Thymus (tissue), 11 donors: ENCODE measurements at regions not wholly inside any gene's neighbourhood (a gene's known extent, or its start where the extent isn't known, plus 50 kb on each side); places are given as distances from the start of the nearest gene placed in this dataset.

Experiments
- DNase-seq, 9 donors: peaks; one replicate each; pipeline ENCODE4 v3.0.0-alpha.2; 2013; ENCODE audit warnings: low spot score in 9 of 9, low read depth in 6 of 9, missing footprints in 1 of 9
- H3K27ac ChIP-seq, 2 donors: one replicate each; pipeline ENCODE4 v1.5.1; 2013; ENCODE audit warnings: control low read depth in 1 of 2, low read depth in 1 of 2, low read length in 1 of 2, mild to moderate bottlenecking in 1 of 2, moderate library complexity in 1 of 2
- H3K27me3 ChIP-seq, 2 donors: one replicate each; pipeline ENCODE4 v1.5.1; 2013; ENCODE audit warnings: low read length in 1 of 2; ENCODE audit not compliant: control insufficient read depth in 2 of 2, insufficient read depth in 1 of 2
- H3K36me3 ChIP-seq, 2 donors: one replicate each; pipeline ENCODE4 v1.5.1; 2013; ENCODE audit warnings: low read length in 1 of 2, mild to moderate bottlenecking in 1 of 2, moderate library complexity in 1 of 2; ENCODE audit not compliant: control insufficient read depth in 2 of 2, insufficient read depth in 2 of 2
- H3K4me1 ChIP-seq, 2 donors: one replicate each; pipeline ENCODE4 v1.5.1; 2013; ENCODE audit warnings: low read length in 2 of 2; ENCODE audit not compliant: control insufficient read depth in 2 of 2, insufficient read depth in 2 of 2
- H3K4me3 ChIP-seq, 2 donors: one replicate each; pipeline ENCODE4 v1.5.1; 2013; ENCODE audit warnings: low read length in 2 of 2, control low read depth in 1 of 2, mild to moderate bottlenecking in 1 of 2
- H3K9me3 ChIP-seq, 2 donors: one replicate each; pipeline ENCODE4 v1.5.1; 2013; ENCODE audit warnings: low read length in 1 of 2, mild to moderate bottlenecking in 1 of 2; ENCODE audit not compliant: control insufficient read depth in 2 of 2, insufficient read depth in 1 of 2
- WGBS: extraction: QIAGEN DNeasy Blood & Tissue Kit; methylation state at CpG from one replicate; pipeline ENCODE4 v1.1.7; 2013; 5-methylcytosine and 5-hydroxymethylcytosine counted together
- donor health status: healthy.

GRCh38 chr1:232329103-232329813 lies 300.7 kb downstream of the SIPA1L2 start:
- Histone ChIP-seq H3K4me1 (no peaks in the 10 kb centered on the region), H3K27me3 (peaks cover 0 to 20% of the 10 kb centered on the region in 2 donors), H3K4me3 (no peak overlapping the region), H3K36me3 (no peaks in the 10 kb centered on the region), H3K27ac (no peak overlapping the region), H3K9me3 (peaks cover 0 to 7% of the 10 kb centered on the region in 2 donors)
- DNase-seq = no peak
- WGBS = 94% methylated on average over 10 of the region's 10 CpGs

DNA sequence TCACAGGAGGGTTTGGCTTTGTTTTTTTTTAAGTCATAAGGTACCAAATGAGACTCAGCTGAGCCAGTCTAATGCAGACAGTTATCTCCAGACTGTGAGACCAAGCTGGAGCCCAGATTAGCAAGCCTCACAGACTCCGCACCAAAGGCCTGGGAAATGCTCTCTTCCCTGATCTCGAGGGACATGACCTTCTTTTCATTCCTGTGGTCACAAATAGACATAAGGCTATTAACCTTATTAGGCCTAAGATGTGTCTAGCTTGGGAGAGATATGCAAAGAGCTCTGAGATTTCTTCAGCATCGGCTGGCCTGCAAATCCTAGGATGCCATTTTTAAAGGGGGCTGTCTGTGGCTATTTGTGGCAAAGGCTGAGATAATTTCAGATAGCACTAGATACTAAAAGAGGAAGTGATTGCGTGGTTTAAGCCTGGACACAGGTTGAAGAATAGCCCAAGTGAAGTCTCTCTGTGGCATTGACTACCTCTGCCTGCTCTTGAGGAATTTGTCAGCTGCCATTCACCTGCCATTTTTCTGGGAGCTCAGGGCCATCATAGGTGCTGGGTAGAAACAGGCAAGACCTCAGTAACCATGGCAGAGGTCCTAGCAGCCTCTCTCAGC lies 301.3 kb downstream of the SIPA1L2 start:
- WGBS = 76% methylated on average over 4 of the region's 4 CpGs
- Histone ChIP-seq H3K36me3 (no peaks in the 10 kb centered on the region), H3K27ac (no peak overlapping the region), H3K4me1 (no peaks in the 10 kb centered on the region), H3K4me3 (no peak overlapping the region), H3K9me3 (peaks cover 0 to 6% of the 10 kb centered on the region in 2 donors), H3K27me3 (peaks cover 0 to 16% of the 10 kb centered on the region in 2 donors)
- DNase-seq = no peak

DNA sequence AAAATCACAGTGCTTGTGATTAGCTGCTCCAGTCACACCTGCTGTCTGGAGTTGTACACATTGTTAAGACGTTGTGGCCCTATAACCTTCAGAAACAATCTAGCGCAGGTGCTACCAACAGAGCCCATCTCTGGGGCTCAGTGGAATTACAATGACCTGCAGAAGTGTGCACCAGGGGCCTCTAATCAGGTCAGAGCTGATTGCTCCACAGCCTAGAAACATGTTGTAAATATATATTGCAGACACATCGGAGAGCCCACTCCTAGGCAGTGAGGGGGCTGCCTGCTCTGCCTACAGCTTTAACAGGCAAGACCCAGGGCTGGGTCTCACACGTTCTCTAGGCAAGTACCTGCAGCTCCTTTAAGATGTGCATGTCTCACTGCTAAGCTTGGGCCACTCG lies 302.0 kb downstream of the SIPA1L2 start:
- Histone ChIP-seq H3K4me1 (no peaks in the 10 kb centered on the region), H3K9me3 (peaks cover 0 to 3% of the 10 kb centered on the region in 2 donors), H3K36me3 (no peaks in the 10 kb centered on the region), H3K27ac (no peak overlapping the region), H3K27me3 (peaks cover 0 to 10% of the 10 kb centered on the region in 2 donors), H3K4me3 (no peak overlapping the region)
- DNase-seq = no peak
- 94% methylated on average over 5 of the region's 5 CpGs for WGBS

- Histone ChIP-seq H3K27ac (no peak overlapping the region), H3K27me3 (peaks cover 0 to 10% of the 10 kb centered on the region in 2 donors), H3K4me3 (no peak overlapping the region), H3K9me3 (peaks cover 0 to 3% of the 10 kb centered on the region in 2 donors), H3K4me1 (no peaks in the 10 kb centered on the region), H3K36me3 (no peaks in the 10 kb centered on the region)
- no peak for DNase-seq
Observed at GRCh38 chr1:232327269-232327668, 302.7 kb downstream of the SIPA1L2 start.

DNA sequence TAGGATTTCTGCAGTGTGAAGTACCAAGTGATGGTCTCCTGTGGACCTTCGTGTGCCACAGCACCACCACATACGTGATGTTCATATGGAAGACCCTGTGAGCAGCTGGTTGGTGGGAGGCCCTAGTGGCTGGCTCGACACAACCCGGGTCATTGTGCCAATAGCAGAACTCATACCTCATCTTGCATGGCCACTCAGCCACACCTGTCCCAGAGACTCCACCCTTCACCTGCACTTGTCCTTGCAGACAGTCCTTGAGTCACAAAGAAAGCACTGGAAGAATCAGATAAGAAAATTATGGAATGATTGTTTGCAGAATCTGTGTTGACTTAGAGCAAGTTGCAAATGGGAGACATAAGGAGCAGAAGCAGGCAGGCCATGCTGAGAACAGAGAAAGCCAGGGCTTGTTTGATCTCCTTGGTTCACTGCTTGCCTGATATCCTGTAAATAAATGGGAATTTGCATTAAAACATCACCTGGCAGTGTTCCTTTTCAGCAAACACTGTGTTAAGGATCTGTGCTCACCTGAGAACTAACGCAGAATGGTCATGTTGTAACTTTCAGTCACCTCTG lies 307.7 kb downstream of the SIPA1L2 start:
- Histone ChIP-seq H3K36me3 (no peaks in the 10 kb centered on the region), H3K9me3 (no peaks in the 10 kb centered on the region), H3K4me1 (no peaks in the 10 kb centered on the region), H3K27ac (no peak overlapping the region), H3K27me3 (no peaks in the 10 kb centered on the region), H3K4me3 (no peak overlapping the region)
- WGBS = 95% methylated on average over 5 of the region's 5 CpGs
- DNase-seq = no peak

DNA sequence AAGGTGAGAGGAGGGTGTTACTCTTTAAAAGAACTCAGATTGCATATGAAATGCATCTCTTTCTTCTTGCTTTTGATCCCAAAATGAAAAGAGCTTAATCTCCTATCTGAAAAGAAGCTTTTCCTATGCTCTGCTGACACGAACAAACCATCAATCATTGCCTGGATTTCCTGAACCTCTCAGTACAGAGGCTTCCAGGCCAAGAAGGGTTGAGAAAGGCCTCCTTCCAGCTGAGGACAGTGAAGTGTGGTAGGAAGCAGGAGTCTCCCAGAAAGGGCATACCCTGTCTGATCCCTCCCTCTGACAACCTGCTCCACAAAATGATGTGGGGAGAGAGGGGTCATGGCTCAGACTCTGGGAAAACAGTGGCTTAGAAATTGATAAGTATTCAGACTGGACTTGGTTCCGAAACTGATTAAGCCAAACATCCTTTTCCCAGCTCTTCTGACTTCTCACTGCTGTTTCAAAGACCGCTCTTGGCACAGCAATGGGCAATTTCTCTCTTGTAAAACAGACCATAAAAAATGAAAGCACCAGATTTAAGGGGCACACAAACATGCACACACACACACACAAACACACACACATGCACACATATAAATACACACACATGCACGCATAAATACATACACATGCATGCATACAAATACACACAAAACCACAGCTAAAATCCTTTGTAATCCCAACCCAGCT lies 310.3 kb downstream of the SIPA1L2 start:
- no peak for DNase-seq
- Histone ChIP-seq H3K27ac (no peak overlapping the region), H3K27me3 (no peaks in the 10 kb centered on the region), H3K4me1 (no peaks in the 10 kb centered on the region), H3K4me3 (no peak overlapping the region), H3K36me3 (no peaks in the 10 kb centered on the region), H3K9me3 (no peaks in the 10 kb centered on the region)
- 47% methylated on average over 4 of the region's 4 CpGs for WGBS

- Histone ChIP-seq H3K4me1 (no peaks in the 10 kb centered on the region), H3K27ac (no peak overlapping the region), H3K9me3 (no peaks in the 10 kb centered on the region), H3K27me3 (no peaks in the 10 kb centered on the region), H3K4me3 (no peak overlapping the region), H3K36me3 (no peaks in the 10 kb centered on the region)
- DNase-seq = peak in 1 of 9 donors; percentile 22
- 87% methylated on average over 10 of the region's 10 CpGs for WGBS
Observed at GRCh38 chr1:232319072-232319471, 310.9 kb downstream of the SIPA1L2 start.

DNA sequence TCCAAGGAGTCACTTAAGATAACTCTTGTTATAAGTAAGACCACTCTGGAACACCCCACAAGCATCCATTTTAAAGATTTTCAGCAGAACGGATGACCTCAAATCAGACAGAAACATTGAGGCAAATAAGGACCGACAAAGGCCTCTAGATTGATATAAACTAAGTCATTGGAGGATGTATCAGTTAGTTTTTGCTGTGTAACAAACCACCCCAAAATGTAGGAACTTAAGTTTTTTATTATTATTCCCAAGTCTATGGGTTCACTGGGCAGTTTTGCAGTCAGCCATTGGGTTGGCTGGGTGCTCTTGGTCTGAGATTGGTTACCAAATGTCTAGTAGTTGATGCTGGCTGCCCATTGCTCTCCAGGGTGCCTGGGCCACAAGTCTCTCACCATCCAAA lies 311.8 kb downstream of the SIPA1L2 start:
- no peaks in the 10 kb centered on the region for H3K9me3 ChIP-seq
- H3K4me1 ChIP-seq = no peaks in the 10 kb centered on the region
- no peaks in the 10 kb centered on the region for H3K36me3 ChIP-seq
- no peak overlapping the region for H3K27ac ChIP-seq
- 96% methylated on average over 2 of the region's 2 CpGs for WGBS
- no peak overlapping the region for H3K4me3 ChIP-seq
- no peaks in the 10 kb centered on the region for H3K27me3 ChIP-seq
- DNase-seq = no peak

DNA sequence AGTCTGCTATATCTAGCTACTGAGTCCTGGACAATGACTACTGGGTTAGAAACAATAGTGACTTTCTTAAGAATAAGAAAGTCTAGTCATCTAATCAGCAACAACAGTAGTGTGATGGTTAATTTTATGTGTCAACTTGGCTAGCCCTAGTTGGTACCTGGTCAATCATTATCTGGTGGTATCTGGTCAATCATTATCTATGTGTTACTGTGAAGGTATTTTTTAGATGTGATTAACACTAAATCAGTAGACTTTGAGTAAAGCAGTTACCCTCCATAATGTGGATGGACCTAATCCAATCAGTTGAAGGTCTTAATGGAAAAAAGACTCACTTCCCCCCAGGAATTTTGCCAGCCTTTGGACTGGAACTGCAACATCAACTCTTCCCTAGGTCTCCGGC lies 312.6 kb downstream of the SIPA1L2 start:
- no peaks in the 10 kb centered on the region for H3K36me3 ChIP-seq
- DNase-seq = no peak
- H3K4me3 ChIP-seq = no peak overlapping the region
- no peaks in the 10 kb centered on the region for H3K9me3 ChIP-seq
- 98% methylated on average over 1 of the region's 1 CpG for WGBS
- no peaks in the 10 kb centered on the region for H3K27me3 ChIP-seq
- H3K27ac ChIP-seq = no peak overlapping the region
- no peaks in the 10 kb centered on the region for H3K4me1 ChIP-seq
